Nephron (organoid): ENCODE measurements at regions not wholly inside any gene's neighbourhood (a gene's known extent, or its start where the extent isn't known, plus 50 kb on each side); places are given as distances from the start of the nearest gene placed in this dataset.
"Not testable (repeated sequence)": the region's sequence is repeated elsewhere in the genome, so short reads cannot be mapped to it uniquely, and the experiment has no call there.

Source experiments
- H3K27ac Mint-ChIP-seq, 3 experiments: 2 replicates each; pipeline ENCODE4 v1.8.0; 2020; ENCODE audit warnings: mixed read lengths in 3 of 3, mild to moderate bottlenecking in 2 of 3, moderate library complexity in 1 of 3
- H3K27me3 Mint-ChIP-seq: 2 replicates; pipeline ENCODE4 v1.8.0; 2021; ENCODE audit warnings: low read depth, mild to moderate bottlenecking, moderate library complexity, mixed read lengths
- H3K36me3 Mint-ChIP-seq: 2 replicates; pipeline ENCODE4 v1.8.0; 2020; ENCODE audit warnings: low read depth, mixed read lengths
- H3K4me1 Mint-ChIP-seq: 2 replicates; pipeline ENCODE4 v1.8.0; 2020; ENCODE audit warnings: mixed read lengths
- H3K4me3 Mint-ChIP-seq, 3 experiments: 2 replicates each; pipeline ENCODE4 v1.8.0; 2020; ENCODE audit warnings: mild to moderate bottlenecking in 3 of 3, mixed read lengths in 3 of 3, moderate library complexity in 2 of 3
- H3K9me3 Mint-ChIP-seq: 2 replicates; pipeline ENCODE4 v1.8.0; 2020; ENCODE audit warnings: mixed read lengths
- TF ChIP-seq, protein P1 (sequence below), 3 experiments: fragments of 200-600 bp; sonication (generic); IDR thresholded peaks; one replicate each; pipeline ENCODE4 v1.5.0; 2021; ENCODE audit warnings: antibody characterized with exemption in 3 of 3; ENCODE audit not compliant: unreplicated experiment in 3 of 3

DNA sequence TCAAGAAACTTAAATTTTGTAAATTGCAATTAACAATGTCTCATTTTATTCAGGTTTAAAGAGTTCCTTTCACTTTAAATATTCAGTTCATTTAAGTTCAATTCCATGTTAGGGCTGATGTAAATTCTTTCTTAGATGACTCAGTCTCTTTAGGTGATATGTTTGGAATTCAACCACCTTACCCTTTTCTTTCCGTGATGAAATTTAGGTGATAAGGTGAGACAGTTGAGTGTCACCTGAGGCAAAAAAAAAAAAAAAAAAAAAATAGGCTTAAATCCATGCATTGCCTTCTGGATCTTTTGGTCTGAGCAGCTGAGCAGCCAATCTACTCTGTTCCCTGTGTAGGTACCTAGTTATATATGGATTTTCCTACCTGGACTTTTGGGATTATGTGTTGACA is 299.5 kb downstream of the DAD1 start:
- Mint-ChIP-seq H3K27me3 (no peaks in the 10 kb centered on the region), H3K4me1 (no peaks in the 10 kb centered on the region), H3K36me3 (no peaks in the 10 kb centered on the region), H3K9me3 (no peaks in the 10 kb centered on the region), H3K4me3 (no peak overlapping the region), H3K27ac (no peak overlapping the region)
- TF ChIP-seq, protein P1, sequence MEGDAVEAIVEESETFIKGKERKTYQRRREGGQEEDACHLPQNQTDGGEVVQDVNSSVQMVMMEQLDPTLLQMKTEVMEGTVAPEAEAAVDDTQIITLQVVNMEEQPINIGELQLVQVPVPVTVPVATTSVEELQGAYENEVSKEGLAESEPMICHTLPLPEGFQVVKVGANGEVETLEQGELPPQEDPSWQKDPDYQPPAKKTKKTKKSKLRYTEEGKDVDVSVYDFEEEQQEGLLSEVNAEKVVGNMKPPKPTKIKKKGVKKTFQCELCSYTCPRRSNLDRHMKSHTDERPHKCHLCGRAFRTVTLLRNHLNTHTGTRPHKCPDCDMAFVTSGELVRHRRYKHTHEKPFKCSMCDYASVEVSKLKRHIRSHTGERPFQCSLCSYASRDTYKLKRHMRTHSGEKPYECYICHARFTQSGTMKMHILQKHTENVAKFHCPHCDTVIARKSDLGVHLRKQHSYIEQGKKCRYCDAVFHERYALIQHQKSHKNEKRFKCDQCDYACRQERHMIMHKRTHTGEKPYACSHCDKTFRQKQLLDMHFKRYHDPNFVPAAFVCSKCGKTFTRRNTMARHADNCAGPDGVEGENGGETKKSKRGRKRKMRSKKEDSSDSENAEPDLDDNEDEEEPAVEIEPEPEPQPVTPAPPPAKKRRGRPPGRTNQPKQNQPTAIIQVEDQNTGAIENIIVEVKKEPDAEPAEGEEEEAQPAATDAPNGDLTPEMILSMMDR (IDR thresholded peaks at IDR 0.05; ENCODE audit: unreplicated experiment in 3 of 3), result no peak

DNA sequence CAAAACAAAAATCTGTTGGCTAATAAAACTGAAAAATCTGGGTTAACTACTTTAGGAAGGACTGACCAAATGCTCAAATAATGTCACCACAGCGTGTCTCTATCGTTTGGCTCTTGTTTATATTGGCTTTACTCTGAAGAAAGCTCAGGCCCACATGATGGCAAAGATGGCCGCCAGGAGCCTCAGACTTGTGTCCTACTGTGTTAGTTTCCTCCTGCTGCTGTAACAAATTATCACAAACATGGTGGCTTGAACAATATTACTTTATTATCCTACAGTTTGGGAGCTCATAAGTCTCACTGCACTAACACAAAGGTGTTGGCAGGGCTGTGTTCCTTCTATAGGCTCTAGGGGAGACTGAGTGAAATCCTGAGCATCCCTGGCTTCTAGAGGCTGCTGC is 303.0 kb downstream of the DAD1 start:
- TF ChIP-seq, protein P1 (IDR thresholded peaks at IDR 0.05; ENCODE audit: unreplicated experiment in 3 of 3), result no peak
- no peaks in the 10 kb centered on the region for H3K9me3 Mint-ChIP-seq
- H3K4me3 Mint-ChIP-seq, result no peak overlapping the region
- no peaks in the 10 kb centered on the region for H3K36me3 Mint-ChIP-seq
- H3K27ac Mint-ChIP-seq, result no peak overlapping the region
- H3K4me1 Mint-ChIP-seq, result peaks cover 9% of the 10 kb centered on the region
- H3K27me3 Mint-ChIP-seq, result no peaks in the 10 kb centered on the region

DNA sequence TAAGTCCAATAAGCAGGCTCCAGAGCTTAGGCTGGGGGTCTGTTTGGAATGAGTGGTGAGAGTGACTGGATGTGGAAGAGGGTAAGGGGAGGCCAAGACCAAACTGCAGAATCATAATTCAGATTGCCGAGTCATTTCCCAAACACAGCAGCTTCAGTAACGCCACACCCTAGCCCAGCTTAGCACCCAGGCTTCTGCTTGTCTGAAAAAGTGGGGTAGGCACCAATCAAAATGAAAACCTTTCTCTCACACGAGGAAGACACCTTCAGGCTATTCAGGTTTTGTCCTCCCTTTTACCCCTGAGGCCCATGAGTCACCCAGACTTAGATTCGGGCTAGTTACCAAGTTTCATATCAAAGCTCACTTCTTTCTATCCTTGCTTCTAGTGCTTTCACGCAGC is 306.1 kb downstream of the DAD1 start:
- peaks cover 19% of the 10 kb centered on the region for H3K4me1 Mint-ChIP-seq

DNA sequence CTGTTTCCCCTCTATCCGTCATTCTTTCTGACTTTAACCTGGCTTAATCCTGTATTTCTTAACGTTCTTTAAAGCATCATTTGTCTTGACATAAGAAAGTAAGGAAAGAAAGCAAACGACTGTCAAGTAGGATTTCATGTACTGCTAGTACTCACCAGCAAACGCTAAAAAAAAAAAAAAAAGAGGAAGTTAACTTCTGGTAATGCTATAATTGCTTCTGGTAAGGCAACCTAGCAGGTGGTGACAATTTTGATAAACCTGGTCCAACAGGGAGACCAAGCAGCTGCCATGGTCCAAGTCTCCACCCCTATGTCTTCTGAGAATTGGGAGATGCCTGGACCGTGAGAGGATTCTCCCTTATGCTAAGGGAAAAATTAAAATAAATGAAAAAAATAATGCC is 306.6 kb downstream of the DAD1 start:
- Mint-ChIP-seq H3K27ac (no peak overlapping the region), H3K4me3 (no peak overlapping the region), H3K9me3 (no peaks in the 10 kb centered on the region), H3K36me3 (no peaks in the 10 kb centered on the region), H3K27me3 (no peaks in the 10 kb centered on the region), H3K4me1 (peaks cover 19% of the 10 kb centered on the region)
- TF ChIP-seq, protein P1 (IDR thresholded peaks at IDR 0.05; ENCODE audit: unreplicated experiment in 3 of 3), result no peak

More for the DNA sequence above, 306.1 kb downstream of the DAD1 start:
- Mint-ChIP-seq H3K4me3 (no peak overlapping the region), H3K9me3 (no peaks in the 10 kb centered on the region), H3K27me3 (no peaks in the 10 kb centered on the region), H3K27ac (no peak overlapping the region), H3K36me3 (no peaks in the 10 kb centered on the region)
- TF ChIP-seq, protein P1 (IDR thresholded peaks at IDR 0.05; ENCODE audit: unreplicated experiment in 3 of 3), result no peak

DNA sequence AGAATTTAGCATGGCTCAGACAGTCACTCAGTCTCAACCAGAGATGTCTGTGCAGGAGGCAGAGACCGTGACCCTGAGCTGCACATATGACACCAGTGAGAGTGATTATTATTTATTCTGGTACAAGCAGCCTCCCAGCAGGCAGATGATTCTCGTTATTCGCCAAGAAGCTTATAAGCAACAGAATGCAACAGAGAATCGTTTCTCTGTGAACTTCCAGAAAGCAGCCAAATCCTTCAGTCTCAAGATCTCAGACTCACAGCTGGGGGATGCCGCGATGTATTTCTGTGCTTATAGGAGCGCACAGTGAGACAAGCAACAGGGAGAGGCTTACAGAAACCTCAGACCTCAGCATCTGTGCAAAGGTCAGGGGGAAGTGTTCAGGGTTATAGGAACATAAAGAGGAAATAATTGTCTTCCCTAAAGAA is 307.6 kb downstream of the DAD1 start:
- not testable (repeated sequence) for H3K27me3 Mint-ChIP-seq, H3K9me3 Mint-ChIP-seq, H3K36me3 Mint-ChIP-seq
- H3K27ac Mint-ChIP-seq, result peak overlapping the region; percentile 13 to 60 (median 39)
- H3K4me1 Mint-ChIP-seq, result peaks cover 19% of the 10 kb centered on the region
- H3K4me3 Mint-ChIP-seq, result peak overlapping the region in 1 of 3 experiments; percentile 32

DNA sequence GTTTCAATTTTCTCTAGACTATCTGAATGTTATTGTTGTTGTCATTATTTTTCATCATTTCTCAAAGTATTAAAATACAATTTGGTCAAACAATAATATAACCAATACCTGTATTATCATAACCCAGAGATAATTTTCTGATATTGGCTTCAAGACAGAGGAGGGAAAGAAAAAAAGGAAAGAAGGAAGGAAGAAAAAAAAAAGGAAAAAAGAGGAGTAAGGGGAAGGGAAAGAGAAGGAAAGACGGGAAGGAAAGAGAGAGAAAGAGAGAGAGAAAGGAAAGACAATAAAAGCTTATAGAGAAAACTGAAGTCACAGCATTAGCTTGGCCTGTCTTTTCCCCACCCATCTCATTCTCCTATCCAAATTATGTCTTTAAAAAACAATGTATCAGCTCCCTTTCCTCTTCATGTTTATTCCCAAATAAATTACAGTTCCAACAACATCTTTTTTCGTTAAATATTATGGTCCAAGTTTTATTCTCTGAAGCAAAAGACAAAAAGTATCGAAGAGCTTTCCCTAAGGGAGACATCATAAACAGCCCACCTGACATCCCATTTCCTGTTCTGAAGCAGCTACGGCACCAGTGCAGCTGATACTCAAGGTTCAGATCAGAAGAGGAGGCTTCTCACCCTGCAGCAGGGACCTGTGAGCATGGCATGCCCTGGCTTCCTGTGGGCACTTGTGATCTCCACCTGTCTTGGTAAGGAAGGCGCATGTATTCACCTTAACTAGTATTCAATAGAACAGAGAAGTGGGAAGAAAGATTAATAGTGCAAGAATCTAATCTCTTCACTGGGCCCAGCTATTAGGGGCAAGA is 308.3 kb downstream of the DAD1 start:
- no peaks in the 10 kb centered on the region for H3K27me3 Mint-ChIP-seq
- H3K4me1 Mint-ChIP-seq, result peaks cover 19% of the 10 kb centered on the region
- peak overlapping the region in 1 of 3 experiments; percentile 18 for H3K4me3 Mint-ChIP-seq
- peak overlapping the region; percentile 13 to 60 (median 39) for H3K27ac Mint-ChIP-seq
- no peaks in the 10 kb centered on the region for H3K36me3 Mint-ChIP-seq
- no peaks in the 10 kb centered on the region for H3K9me3 Mint-ChIP-seq
- TF ChIP-seq, protein P1 (IDR thresholded peaks at IDR 0.05; ENCODE audit: unreplicated experiment in 3 of 3), result no peak
